ENCODE measurements at regions not wholly inside any gene's neighbourhood (a gene's known extent, or its start where the extent isn't known, plus 50 kb on each side); places are given as distances from the start of the nearest gene placed in this dataset.

DNA sequence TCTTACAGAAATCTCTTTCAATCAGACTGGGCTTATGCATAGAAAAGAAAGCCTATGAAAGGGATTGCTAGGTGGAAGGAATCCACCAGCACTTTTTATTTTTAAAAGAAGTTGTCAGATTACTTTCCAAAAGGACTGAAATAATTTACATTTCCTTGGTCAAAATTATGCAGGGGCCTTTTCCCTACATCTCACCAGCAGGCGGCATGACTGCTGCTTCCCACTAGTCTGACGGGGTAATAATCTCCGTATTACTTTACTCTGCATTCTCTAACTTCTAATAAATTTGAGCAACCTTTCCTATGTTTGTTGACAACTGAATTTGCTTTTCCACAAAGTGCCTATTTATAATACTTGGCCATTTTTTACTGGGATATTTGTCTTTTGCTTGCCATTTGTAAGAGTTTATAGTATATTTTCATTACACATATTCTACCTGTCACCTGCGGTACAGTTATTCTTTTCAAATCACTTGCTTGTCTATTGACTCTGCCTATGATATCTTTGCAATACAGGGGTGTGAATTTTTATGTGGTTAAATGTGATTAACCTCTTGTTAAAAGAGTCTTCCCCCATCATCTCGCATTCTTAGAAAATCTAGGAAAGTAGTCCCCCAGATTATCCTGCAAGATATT is 51.9 kb upstream of the USP47 start:
- TF ChIP-seq, protein P1, sequence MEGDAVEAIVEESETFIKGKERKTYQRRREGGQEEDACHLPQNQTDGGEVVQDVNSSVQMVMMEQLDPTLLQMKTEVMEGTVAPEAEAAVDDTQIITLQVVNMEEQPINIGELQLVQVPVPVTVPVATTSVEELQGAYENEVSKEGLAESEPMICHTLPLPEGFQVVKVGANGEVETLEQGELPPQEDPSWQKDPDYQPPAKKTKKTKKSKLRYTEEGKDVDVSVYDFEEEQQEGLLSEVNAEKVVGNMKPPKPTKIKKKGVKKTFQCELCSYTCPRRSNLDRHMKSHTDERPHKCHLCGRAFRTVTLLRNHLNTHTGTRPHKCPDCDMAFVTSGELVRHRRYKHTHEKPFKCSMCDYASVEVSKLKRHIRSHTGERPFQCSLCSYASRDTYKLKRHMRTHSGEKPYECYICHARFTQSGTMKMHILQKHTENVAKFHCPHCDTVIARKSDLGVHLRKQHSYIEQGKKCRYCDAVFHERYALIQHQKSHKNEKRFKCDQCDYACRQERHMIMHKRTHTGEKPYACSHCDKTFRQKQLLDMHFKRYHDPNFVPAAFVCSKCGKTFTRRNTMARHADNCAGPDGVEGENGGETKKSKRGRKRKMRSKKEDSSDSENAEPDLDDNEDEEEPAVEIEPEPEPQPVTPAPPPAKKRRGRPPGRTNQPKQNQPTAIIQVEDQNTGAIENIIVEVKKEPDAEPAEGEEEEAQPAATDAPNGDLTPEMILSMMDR (conservative IDR thresholded peaks at IDR 0.05; ENCODE audit: low read depth, low read length) = no peak
- Histone ChIP-seq H3K36me3 (ENCODE audit: insufficient read depth) (no peaks in the 10 kb centered on the region), H3K79me2 (ENCODE audit: insufficient read depth, low read depth) (no peaks in the 10 kb centered on the region), H3K4me2 (no peak overlapping the region), H2AFZ (ENCODE audit: low read depth) (no peak overlapping the region), H3K27ac (no peak overlapping the region), H3K4me3 (IDR thresholded peaks at IDR 0.05; ENCODE audit: insufficient read depth, low read depth, low read length) (no peak overlapping the region), H3K4me1 (ENCODE audit: low read depth, poor library complexity, severe bottlenecking) (peaks cover 20% of the 10 kb centered on the region), H3K27me3 (ENCODE audit: insufficient read depth, low read depth) (no peaks in the 10 kb centered on the region), H3K9ac (no peak overlapping the region), H4K20me1 (ENCODE audit: insufficient read depth) (no peaks in the 10 kb centered on the region)

DNA sequence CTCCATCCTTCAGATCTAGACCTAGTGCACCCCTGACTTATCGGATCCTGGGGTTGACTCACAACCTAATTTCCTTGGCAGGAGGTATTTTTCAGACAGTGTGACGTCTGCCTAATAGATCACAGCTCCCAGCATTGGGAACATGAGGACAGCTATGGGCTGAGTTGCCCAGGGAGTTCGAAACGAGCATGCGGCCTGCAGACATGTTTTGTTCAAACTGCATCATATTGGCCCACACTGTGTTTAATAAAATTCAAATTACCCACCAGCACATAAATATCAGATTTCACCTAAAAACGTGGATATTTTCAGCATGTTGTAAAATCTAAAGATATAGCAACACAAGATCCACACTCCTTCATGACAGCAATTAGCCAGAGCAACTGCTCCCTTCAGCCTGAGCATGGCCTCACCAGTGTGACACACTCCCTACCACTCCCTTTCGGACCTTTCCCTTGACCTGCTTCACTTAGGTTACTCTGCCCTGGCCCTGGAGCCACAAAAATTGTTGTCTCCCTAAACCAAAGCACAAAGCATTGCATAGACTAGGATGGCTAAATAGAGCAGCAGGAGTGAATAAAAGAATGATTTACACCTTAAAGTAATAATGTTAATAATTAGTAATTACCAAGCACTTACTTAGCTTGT is 53.6 kb upstream of the USP47 start:
- Histone ChIP-seq H3K27me3 (ENCODE audit: insufficient read depth, low read depth) (no peaks in the 10 kb centered on the region), H4K20me1 (ENCODE audit: insufficient read depth) (no peaks in the 10 kb centered on the region), H3K4me2 (no peak overlapping the region), H3K4me1 (ENCODE audit: low read depth, poor library complexity, severe bottlenecking) (peaks cover 20% of the 10 kb centered on the region), H3K36me3 (ENCODE audit: insufficient read depth) (no peaks in the 10 kb centered on the region), H3K9ac (no peak overlapping the region), H3K79me2 (ENCODE audit: insufficient read depth, low read depth) (no peaks in the 10 kb centered on the region), H2AFZ (ENCODE audit: low read depth) (peak overlapping the region; percentile 16; the same call in 1 of the 2 replicates), H3K4me3 (IDR thresholded peaks at IDR 0.05; ENCODE audit: insufficient read depth, low read depth, low read length) (no peak overlapping the region), H3K27ac (peak overlapping the region; percentile 16; the same call in 1 of the 2 replicates)
- TF ChIP-seq, protein P1 (conservative IDR thresholded peaks at IDR 0.05; ENCODE audit: low read depth, low read length) = peak; percentile 41; the same call in 1 of the 2 replicates

DNA sequence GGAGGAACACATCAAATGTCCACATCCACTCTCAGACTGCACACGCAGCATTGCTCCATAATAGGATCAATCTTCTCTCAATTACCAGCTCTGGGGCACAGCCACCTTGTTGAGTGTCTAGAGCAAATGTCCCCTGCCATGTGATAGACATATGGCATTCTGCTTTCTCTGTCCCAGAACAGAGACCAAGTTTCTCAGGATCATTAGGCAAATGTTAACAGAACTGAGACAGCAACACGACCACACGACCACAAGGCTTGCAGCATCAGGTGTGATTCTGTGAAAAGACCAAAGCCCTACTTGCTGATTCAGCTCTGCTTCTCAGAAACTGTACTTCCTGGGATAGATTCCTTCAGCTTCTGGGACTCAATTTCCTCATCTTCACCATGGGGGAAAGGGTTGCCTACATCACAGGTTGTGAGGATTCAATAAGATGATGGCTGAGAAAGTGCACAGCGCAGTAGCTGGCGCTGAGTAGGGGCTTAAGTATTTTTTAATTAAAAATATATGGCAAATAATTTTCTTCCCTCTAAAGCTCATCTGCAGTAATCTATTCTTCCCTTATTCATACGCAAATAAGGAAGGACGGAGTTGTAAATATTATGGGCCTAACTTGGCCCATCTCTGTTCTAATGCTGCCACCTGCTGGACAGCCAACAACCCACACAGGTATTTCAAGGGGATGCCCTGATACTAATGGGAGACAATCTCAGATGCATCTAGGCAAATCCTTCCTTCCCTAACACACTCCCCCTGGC is 54.3 kb upstream of the USP47 start:
- H3K9ac ChIP-seq = no peak overlapping the region
- peak overlapping the region; percentile 32; the same call in 1 of the 2 replicates for H2AFZ ChIP-seq (ENCODE audit: low read depth)
- H4K20me1 ChIP-seq (ENCODE audit: insufficient read depth) = no peaks in the 10 kb centered on the region
- H3K4me2 ChIP-seq = peak overlapping the region; percentile 47; the same call in 1 of the 2 replicates
- H3K36me3 ChIP-seq (ENCODE audit: insufficient read depth) = no peaks in the 10 kb centered on the region
- H3K4me3 ChIP-seq (IDR thresholded peaks at IDR 0.05; ENCODE audit: insufficient read depth, low read depth, low read length) = no peak overlapping the region
- H3K79me2 ChIP-seq (ENCODE audit: insufficient read depth, low read depth) = no peaks in the 10 kb centered on the region
- H3K27ac ChIP-seq = peak overlapping the region; percentile 16; the same call in 1 of the 2 replicates
- no peaks in the 10 kb centered on the region for H3K27me3 ChIP-seq (ENCODE audit: insufficient read depth, low read depth)
- TF ChIP-seq, protein P1 (conservative IDR thresholded peaks at IDR 0.05; ENCODE audit: low read depth, low read length) = peak; percentile 95
- peaks cover 24% of the 10 kb centered on the region for H3K4me1 ChIP-seq (ENCODE audit: low read depth, poor library complexity, severe bottlenecking)

DNA sequence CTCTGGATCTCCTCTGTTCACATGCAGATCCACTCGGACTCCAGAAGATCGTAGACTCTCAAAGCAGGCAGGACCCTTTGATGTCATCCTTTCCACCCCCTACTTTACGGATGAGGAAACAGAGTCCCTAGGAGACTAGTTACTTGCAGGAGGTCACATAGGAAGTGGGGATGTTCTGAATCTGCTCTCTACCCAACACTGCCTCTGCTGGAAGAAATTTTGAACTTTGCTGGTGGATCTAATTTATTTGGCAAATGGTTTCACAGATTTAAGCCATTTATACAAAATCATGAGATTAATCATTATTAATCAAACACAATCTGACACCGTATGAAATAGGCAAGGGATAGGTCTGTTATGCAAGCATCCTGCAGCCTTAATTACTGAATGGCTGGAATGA is 55.0 kb upstream of the USP47 start:
- Histone ChIP-seq H3K79me2 (ENCODE audit: insufficient read depth, low read depth) (no peaks in the 10 kb centered on the region), H3K9ac (no peak overlapping the region), H4K20me1 (ENCODE audit: insufficient read depth) (no peaks in the 10 kb centered on the region), H3K4me2 (peak overlapping the region; percentile 47; the same call in 1 of the 2 replicates), H3K36me3 (ENCODE audit: insufficient read depth) (no peaks in the 10 kb centered on the region), H3K27me3 (ENCODE audit: insufficient read depth, low read depth) (no peaks in the 10 kb centered on the region), H3K27ac (peak overlapping the region; percentile 16; the same call in 1 of the 2 replicates), H3K4me1 (ENCODE audit: low read depth, poor library complexity, severe bottlenecking) (peaks cover 24% of the 10 kb centered on the region), H2AFZ (ENCODE audit: low read depth) (peak overlapping the region; percentile 32; the same call in 1 of the 2 replicates), H3K4me3 (IDR thresholded peaks at IDR 0.05; ENCODE audit: insufficient read depth, low read depth, low read length) (no peak overlapping the region)
- TF ChIP-seq, protein P1 (conservative IDR thresholded peaks at IDR 0.05; ENCODE audit: low read depth, low read length) = peak; percentile 62
